Lower lobe of right lung (tissue), 2 donors: ENCODE measurements at regions not wholly inside any gene's neighbourhood (a gene's known extent, or its start where the extent isn't known, plus 50 kb on each side); places are given as distances from the start of the nearest gene placed in this dataset.

Experiments
- ATAC-seq, 2 donors: fragments of 200-7000 bp; cut with Tn5 transposase; one replicate each; pipeline ENCODE4 v1.9.1; 2020 to 2022; ENCODE audit warnings: mild to moderate bottlenecking in 2 of 2, moderate library complexity in 2 of 2
- DNase-seq: peaks from one replicate; pipeline ENCODE4 v3.0.0-alpha.2; 2020
- H3K27ac ChIP-seq: fragments of 200-600 bp; one replicate; pipeline ENCODE4 v1.8.0; 2022
- H3K27me3 ChIP-seq: fragments of 200-600 bp; one replicate; pipeline ENCODE4 v1.8.0; 2022; ENCODE audit warnings: low read depth
- H3K36me3 ChIP-seq: fragments of 200-600 bp; one replicate; pipeline ENCODE4 v1.8.0; 2022; ENCODE audit warnings: mild to moderate bottlenecking
- H3K4me1 ChIP-seq: fragments of 200-600 bp; one replicate; pipeline ENCODE4 v1.8.0; 2022
- H3K4me3 ChIP-seq: fragments of 200-600 bp; one replicate; pipeline ENCODE4 v1.8.0; 2022; ENCODE audit warnings: mild to moderate bottlenecking
- H3K9me3 ChIP-seq: fragments of 200-600 bp; one replicate; pipeline ENCODE4 v1.8.0; 2022
- intact Hi-C: fragments of 100-400 bp; cut with DNase I; formaldehyde crosslinking; loops from one replicate; pipeline ENCODE4 v1.11.0; 2022
- TF ChIP-seq, protein P1 (sequence below): fragments of 200-600 bp; IDR thresholded peaks from one replicate; pipeline ENCODE4 v1.8.0; 2022; ENCODE audit warnings: antibody characterized with exemption, mild to moderate bottlenecking
- donor health status: DM: no; HTN: yes; CAD: no; lungs with severe emphysema.

DNA sequence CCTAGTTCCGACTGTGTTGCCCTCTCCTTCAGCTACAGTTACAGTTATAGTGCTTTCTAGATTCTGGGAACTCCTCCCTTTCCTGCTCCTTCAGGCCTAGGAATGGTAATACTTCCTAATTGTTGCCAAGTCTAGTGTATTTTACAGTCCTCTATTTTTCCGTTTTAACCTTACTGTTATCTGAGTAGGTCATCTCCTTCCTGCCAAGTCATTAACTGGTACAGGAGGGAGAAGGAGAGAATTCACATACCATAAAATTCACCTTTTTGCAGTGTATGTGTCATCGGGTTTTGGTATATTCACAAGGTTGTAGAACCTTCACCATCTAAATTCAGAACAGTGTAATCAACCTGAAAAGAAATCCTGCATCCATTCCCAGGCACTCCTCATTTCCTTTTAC, 335.4 kb upstream of the MEF2C start:
- Histone ChIP-seq H3K9me3 (no peaks in the 10 kb centered on the region), H3K4me3 (no peak overlapping the region), H3K36me3 (no peaks in the 10 kb centered on the region), H3K27ac (no peak overlapping the region), H3K4me1 (no peaks in the 10 kb centered on the region), H3K27me3 (no peaks in the 10 kb centered on the region)
- ATAC-seq, result no peak
- intact Hi-C loops, result no loop called here
- DNase-seq, result no peak
- TF ChIP-seq, protein P1, sequence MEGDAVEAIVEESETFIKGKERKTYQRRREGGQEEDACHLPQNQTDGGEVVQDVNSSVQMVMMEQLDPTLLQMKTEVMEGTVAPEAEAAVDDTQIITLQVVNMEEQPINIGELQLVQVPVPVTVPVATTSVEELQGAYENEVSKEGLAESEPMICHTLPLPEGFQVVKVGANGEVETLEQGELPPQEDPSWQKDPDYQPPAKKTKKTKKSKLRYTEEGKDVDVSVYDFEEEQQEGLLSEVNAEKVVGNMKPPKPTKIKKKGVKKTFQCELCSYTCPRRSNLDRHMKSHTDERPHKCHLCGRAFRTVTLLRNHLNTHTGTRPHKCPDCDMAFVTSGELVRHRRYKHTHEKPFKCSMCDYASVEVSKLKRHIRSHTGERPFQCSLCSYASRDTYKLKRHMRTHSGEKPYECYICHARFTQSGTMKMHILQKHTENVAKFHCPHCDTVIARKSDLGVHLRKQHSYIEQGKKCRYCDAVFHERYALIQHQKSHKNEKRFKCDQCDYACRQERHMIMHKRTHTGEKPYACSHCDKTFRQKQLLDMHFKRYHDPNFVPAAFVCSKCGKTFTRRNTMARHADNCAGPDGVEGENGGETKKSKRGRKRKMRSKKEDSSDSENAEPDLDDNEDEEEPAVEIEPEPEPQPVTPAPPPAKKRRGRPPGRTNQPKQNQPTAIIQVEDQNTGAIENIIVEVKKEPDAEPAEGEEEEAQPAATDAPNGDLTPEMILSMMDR, result no peak

DNA sequence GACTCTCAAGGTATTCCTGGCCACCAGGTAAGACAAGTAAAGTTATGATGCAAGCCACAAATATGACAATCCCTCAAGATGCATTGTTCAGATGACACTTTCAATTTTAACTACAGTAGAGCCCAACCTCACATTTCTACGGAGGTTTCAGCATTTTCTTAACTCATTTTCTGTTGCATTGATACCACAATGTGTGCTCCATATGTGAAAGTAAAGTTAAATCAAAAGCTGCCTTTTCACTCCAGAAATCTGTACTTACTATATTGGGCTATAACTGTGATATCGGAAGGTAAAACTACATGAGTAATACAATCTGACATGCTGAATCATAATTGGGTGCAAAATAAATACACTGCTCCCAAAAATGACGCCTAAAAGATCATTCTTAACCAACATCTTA, 333.6 kb upstream of the MEF2C start:
- no peaks in the 10 kb centered on the region for H3K27me3 ChIP-seq
- no peaks in the 10 kb centered on the region for H3K36me3 ChIP-seq
- TF ChIP-seq, protein P1, result no peak
- no peak overlapping the region for H3K4me3 ChIP-seq
- H3K9me3 ChIP-seq, result no peaks in the 10 kb centered on the region
- DNase-seq (no peak), ATAC-seq (no peak)
- intact Hi-C loops, result no loop called here
- H3K4me1 ChIP-seq, result no peaks in the 10 kb centered on the region
- no peak overlapping the region for H3K27ac ChIP-seq

GRCh38 chr5:89213573-89213972, 330.6 kb upstream of the MEF2C start:
- intact Hi-C loops, result no loop called here
- Histone ChIP-seq H3K27ac (no peak overlapping the region), H3K27me3 (no peaks in the 10 kb centered on the region), H3K4me3 (no peak overlapping the region), H3K36me3 (no peaks in the 10 kb centered on the region), H3K4me1 (no peaks in the 10 kb centered on the region), H3K9me3 (no peaks in the 10 kb centered on the region)
- DNase-seq (no peak), ATAC-seq (no peak)
- TF ChIP-seq, protein P1, result no peak

DNA sequence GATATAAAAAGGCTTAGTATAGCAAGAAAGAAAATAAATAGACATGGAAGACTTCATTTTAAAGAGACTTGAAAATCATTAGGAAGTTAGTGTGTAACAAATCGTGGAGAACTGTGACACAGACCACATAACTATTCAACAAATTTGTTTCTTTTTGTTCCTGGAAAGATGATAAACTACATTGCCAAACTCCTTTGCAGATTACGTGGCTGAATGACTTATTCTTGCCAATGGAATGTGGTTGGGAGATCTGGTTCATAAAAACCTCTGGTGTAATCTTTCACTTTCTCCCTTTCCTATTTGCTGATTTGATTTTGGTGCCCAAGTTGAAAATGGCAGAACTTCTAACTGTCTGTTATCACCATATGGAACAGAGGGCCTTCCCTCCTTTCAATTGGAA, 328.9 kb upstream of the MEF2C start:
- intact Hi-C loops, result no loop called here
- Histone ChIP-seq H3K4me3 (no peak overlapping the region), H3K27ac (no peak overlapping the region), H3K4me1 (no peaks in the 10 kb centered on the region), H3K9me3 (no peaks in the 10 kb centered on the region), H3K27me3 (no peaks in the 10 kb centered on the region), H3K36me3 (no peaks in the 10 kb centered on the region)
- DNase-seq, result no peak
- ATAC-seq, result no peak
- TF ChIP-seq, protein P1, result no peak

GRCh38 chr5:89208811-89209210, 325.8 kb upstream of the MEF2C start:
- Histone ChIP-seq H3K27me3 (no peaks in the 10 kb centered on the region), H3K4me1 (no peaks in the 10 kb centered on the region), H3K9me3 (no peaks in the 10 kb centered on the region), H3K27ac (no peak overlapping the region), H3K36me3 (no peaks in the 10 kb centered on the region), H3K4me3 (no peak overlapping the region)
- intact Hi-C loops, result no loop called here
- TF ChIP-seq, protein P1, result no peak
- DNase-seq (no peak), ATAC-seq (no peak)

- Histone ChIP-seq H3K9me3 (no peaks in the 10 kb centered on the region), H3K27ac (no peak overlapping the region), H3K27me3 (no peaks in the 10 kb centered on the region), H3K4me3 (no peak overlapping the region), H3K4me1 (no peaks in the 10 kb centered on the region), H3K36me3 (no peaks in the 10 kb centered on the region)
- DNase-seq (no peak), ATAC-seq (no peak)
- TF ChIP-seq, protein P1, result no peak
- intact Hi-C loops, result no loop called here
Measured at GRCh38 chr5:89208392-89208791, 325.4 kb upstream of the MEF2C start.
